ENCODE measurements at regions not wholly inside any gene's neighbourhood (a gene's known extent, or its start where the extent isn't known, plus 50 kb on each side); places are given as distances from the start of the nearest gene placed in this dataset.
"Not testable (repeated sequence)": the region's sequence is repeated elsewhere in the genome, so short reads cannot be mapped to it uniquely, and the experiment has no call there.

DNA sequence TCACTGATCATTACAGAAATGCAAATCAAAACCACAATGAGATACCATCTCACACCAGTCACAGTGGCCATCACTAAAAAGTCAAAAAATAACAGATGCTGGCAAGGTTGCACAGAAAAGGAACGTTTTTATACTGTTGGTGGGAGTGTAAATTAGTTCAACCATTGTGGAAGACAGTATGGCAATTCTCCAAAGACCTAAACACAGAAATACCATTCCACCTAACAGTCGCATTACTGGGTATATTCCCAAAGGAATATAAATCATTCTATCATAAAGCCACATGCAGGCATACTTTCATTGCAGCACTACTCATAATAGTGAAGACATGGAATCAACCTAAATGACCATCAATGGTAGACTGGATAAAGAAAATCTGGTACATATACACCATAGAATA lies 83.2 kb upstream of the ARID5B start:
- H3K36me3 ChIP-seq (ENCODE audit: control insufficient read depth in 1 of 2, insufficient read depth in 2 of 2, low read length in 2 of 2); H3K4me3 ChIP-seq (ENCODE audit: low read depth in 1 of 2, low read length in 2 of 2); H3K9me3 ChIP-seq (ENCODE audit: control insufficient read depth in 1 of 2, low read length in 2 of 2); H3K4me1 ChIP-seq (ENCODE audit: control insufficient read depth in 1 of 2, insufficient read depth in 2 of 2, low read length in 2 of 2); H3K27ac ChIP-seq (ENCODE audit: low read length); H3K27me3 ChIP-seq (ENCODE audit: low read depth, low read length): not testable (repeated sequence)

DNA sequence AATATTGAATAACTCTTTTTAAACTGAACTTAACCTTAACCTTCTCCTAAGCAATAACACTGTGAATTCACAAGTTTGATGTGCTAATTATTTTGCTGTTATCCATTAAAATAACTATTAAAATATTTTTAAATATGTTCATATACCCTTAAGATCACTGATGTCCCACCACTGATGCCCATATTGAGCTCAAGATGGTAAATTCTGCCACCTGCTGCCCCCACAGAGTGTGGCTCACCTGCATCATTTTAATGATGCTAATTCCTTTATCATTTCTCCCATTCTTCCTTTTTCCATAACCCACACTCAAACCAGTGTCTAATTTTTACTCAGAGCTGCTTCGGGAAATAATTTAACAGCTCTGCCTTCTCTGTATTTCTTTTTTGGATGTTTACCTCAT lies 82.3 kb upstream of the ARID5B start:
- Histone ChIP-seq H3K36me3 (ENCODE audit: control insufficient read depth in 1 of 2, insufficient read depth in 2 of 2, low read length in 2 of 2) (no peaks in the 10 kb centered on the region), H3K9me3 (ENCODE audit: control insufficient read depth in 1 of 2, low read length in 2 of 2) (no peaks in the 10 kb centered on the region), H3K27me3 (ENCODE audit: low read depth, low read length) (no peaks in the 10 kb centered on the region), H3K27ac (ENCODE audit: low read length) (no peak overlapping the region), H3K4me1 (ENCODE audit: control insufficient read depth in 1 of 2, insufficient read depth in 2 of 2, low read length in 2 of 2) (no peaks in the 10 kb centered on the region), H3K4me3 (ENCODE audit: low read depth in 1 of 2, low read length in 2 of 2) (no peak overlapping the region)

DNA sequence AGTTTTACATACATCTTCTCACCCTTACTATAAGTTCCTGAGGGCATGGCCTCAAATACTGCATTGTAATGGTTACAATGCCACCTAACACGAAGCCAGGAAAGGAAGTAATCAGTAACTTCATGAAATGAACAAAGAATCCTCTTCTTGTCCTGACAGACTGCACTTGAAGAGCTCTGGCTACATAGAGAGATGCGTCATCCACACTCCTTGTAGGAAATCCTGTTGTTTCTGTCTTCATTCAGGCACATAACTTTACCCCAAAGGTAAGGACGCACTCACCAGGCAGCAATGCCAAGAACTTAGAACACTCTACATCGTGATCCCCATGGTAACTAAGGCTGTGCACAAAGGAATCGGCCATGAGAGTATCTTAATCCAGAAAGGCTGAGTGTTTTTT lies 80.3 kb upstream of the ARID5B start:
- no peak overlapping the region for H3K4me3 ChIP-seq (ENCODE audit: low read depth in 1 of 2, low read length in 2 of 2)
- no peaks in the 10 kb centered on the region for H3K9me3 ChIP-seq (ENCODE audit: control insufficient read depth in 1 of 2, low read length in 2 of 2)
- no peaks in the 10 kb centered on the region for H3K4me1 ChIP-seq (ENCODE audit: control insufficient read depth in 1 of 2, insufficient read depth in 2 of 2, low read length in 2 of 2)
- no peaks in the 10 kb centered on the region for H3K27me3 ChIP-seq (ENCODE audit: low read depth, low read length)
- no peak overlapping the region for H3K27ac ChIP-seq (ENCODE audit: low read length)
- H3K36me3 ChIP-seq (ENCODE audit: control insufficient read depth in 1 of 2, insufficient read depth in 2 of 2, low read length in 2 of 2), result no peaks in the 10 kb centered on the region

DNA sequence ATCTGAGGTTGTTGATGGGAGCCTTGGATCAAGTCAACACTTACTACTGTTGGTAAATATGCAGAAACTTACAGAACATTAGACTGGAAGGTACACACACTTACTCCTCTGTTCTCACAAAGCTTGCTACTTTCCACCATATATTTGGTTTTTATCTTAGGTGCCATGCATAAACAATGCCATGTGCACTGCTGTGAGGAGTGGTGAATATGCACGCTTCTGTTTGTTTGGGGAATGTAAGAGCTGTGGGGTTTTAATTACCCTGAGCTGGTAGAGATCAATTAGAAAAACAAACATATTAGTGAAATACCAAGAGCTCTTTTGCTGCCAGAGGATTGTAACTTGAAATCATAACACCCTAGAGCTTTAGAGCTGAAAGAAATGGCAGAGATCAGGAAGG lies 79.8 kb upstream of the ARID5B start:
- no peak overlapping the region for H3K4me3 ChIP-seq (ENCODE audit: low read depth in 1 of 2, low read length in 2 of 2)
- H3K27me3 ChIP-seq (ENCODE audit: low read depth, low read length), result no peaks in the 10 kb centered on the region
- no peaks in the 10 kb centered on the region for H3K9me3 ChIP-seq (ENCODE audit: control insufficient read depth in 1 of 2, low read length in 2 of 2)
- H3K4me1 ChIP-seq (ENCODE audit: control insufficient read depth in 1 of 2, insufficient read depth in 2 of 2, low read length in 2 of 2), result no peaks in the 10 kb centered on the region
- no peak overlapping the region for H3K27ac ChIP-seq (ENCODE audit: low read length)
- H3K36me3 ChIP-seq (ENCODE audit: control insufficient read depth in 1 of 2, insufficient read depth in 2 of 2, low read length in 2 of 2), result no peaks in the 10 kb centered on the region

DNA sequence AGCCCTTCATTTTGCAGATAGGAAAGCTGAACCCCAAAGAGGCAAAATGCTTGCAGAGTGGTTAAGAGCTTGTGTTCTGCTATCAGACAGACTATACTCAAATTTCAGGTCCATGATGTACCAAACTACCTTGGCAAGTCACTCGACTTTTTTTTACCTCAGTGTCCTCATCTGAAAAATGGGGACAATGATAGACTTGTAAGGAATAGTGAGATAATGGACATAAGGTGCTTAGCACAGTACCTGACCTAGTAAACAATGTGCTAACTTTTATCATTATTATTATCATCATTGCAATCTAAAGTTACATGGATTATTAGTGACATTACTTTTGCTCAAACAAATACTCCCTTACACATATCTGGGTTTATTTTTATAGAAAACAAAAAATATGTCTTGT lies 79.4 kb upstream of the ARID5B start:
- H3K4me1 ChIP-seq (ENCODE audit: control insufficient read depth in 1 of 2, insufficient read depth in 2 of 2, low read length in 2 of 2), result no peaks in the 10 kb centered on the region
- no peaks in the 10 kb centered on the region for H3K27me3 ChIP-seq (ENCODE audit: low read depth, low read length)
- no peaks in the 10 kb centered on the region for H3K36me3 ChIP-seq (ENCODE audit: control insufficient read depth in 1 of 2, insufficient read depth in 2 of 2, low read length in 2 of 2)
- H3K4me3 ChIP-seq (ENCODE audit: low read depth in 1 of 2, low read length in 2 of 2), result no peak overlapping the region
- H3K9me3 ChIP-seq (ENCODE audit: control insufficient read depth in 1 of 2, low read length in 2 of 2), result no peaks in the 10 kb centered on the region
- no peak overlapping the region for H3K27ac ChIP-seq (ENCODE audit: low read length)

DNA sequence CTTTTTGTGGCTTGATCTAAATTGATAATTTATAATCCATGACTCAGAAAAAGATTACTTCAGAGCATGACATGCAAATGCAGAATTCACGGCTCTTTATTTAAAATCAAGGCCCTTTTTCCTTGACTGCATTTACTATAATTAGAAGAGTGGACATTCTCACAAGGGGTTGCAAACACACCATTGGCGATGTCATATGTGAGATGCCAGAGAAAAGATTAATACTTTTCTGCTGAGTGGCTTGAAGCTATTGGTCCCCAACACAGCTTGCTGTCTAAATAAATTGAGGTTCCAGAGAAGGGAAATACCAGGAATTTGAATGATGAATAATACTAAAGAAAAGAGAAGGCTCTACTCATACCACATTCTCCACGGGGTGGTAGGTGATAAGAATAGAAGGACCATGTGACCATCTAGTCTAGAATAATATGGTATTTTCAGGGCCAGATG lies 78.7 kb upstream of the ARID5B start:
- H3K36me3 ChIP-seq (ENCODE audit: control insufficient read depth in 1 of 2, insufficient read depth in 2 of 2, low read length in 2 of 2), result no peaks in the 10 kb centered on the region
- H3K27me3 ChIP-seq (ENCODE audit: low read depth, low read length), result no peaks in the 10 kb centered on the region
- H3K9me3 ChIP-seq (ENCODE audit: control insufficient read depth in 1 of 2, low read length in 2 of 2), result no peaks in the 10 kb centered on the region
- H3K4me1 ChIP-seq (ENCODE audit: control insufficient read depth in 1 of 2, insufficient read depth in 2 of 2, low read length in 2 of 2), result no peaks in the 10 kb centered on the region
- H3K27ac ChIP-seq (ENCODE audit: low read length), result no peak overlapping the region
- H3K4me3 ChIP-seq (ENCODE audit: low read depth in 1 of 2, low read length in 2 of 2), result no peak overlapping the region

DNA sequence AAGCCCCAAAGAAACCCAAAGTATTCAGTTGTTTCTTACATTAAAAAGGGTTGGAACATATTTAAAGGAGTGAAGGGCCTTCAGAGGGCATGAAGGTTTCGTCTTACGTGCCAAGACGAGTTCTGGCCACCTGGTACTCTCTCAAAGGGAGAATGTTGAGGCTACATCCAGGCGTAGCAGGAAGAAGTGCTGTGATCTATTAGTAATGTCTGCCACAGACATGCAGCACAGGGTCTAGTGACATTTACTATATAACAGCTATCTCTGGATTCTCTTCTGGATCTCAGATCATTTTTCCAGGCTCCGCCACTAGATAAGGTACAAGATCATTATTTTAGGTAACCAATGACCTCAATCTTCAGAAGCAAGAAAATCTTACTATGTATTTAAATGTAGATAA lies 76.5 kb upstream of the ARID5B start:
- Histone ChIP-seq H3K9me3 (ENCODE audit: control insufficient read depth in 1 of 2, low read length in 2 of 2) (no peaks in the 10 kb centered on the region), H3K4me1 (ENCODE audit: control insufficient read depth in 1 of 2, insufficient read depth in 2 of 2, low read length in 2 of 2) (no peaks in the 10 kb centered on the region), H3K36me3 (ENCODE audit: control insufficient read depth in 1 of 2, insufficient read depth in 2 of 2, low read length in 2 of 2) (no peaks in the 10 kb centered on the region), H3K27ac (ENCODE audit: low read length) (no peak overlapping the region), H3K4me3 (ENCODE audit: low read depth in 1 of 2, low read length in 2 of 2) (no peak overlapping the region), H3K27me3 (ENCODE audit: low read depth, low read length) (no peaks in the 10 kb centered on the region)

DNA sequence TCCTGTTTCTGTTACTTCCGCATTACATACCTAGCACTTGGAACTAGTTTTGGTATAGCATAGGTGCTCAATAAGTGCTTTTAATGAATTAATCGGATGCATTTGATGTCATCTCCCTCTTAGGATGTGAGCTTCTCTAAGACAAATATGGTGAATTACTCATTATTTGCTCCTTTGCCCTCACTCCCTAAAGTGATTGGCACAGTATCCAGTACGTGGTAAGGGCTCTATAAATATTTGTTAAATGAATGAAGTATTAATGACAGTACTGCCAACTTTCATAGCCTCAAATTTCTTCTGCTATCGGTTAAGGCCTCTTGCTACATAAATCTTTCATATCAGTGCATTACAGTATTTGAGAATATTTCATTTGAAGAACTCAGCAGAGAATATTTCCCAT lies 75.9 kb upstream of the ARID5B start:
- H3K9me3 ChIP-seq (ENCODE audit: control insufficient read depth in 1 of 2, low read length in 2 of 2), result no peaks in the 10 kb centered on the region
- H3K4me3 ChIP-seq (ENCODE audit: low read depth in 1 of 2, low read length in 2 of 2), result no peak overlapping the region
- H3K36me3 ChIP-seq (ENCODE audit: control insufficient read depth in 1 of 2, insufficient read depth in 2 of 2, low read length in 2 of 2), result no peaks in the 10 kb centered on the region
- H3K27ac ChIP-seq (ENCODE audit: low read length), result no peak overlapping the region
- H3K4me1 ChIP-seq (ENCODE audit: control insufficient read depth in 1 of 2, insufficient read depth in 2 of 2, low read length in 2 of 2), result peaks cover 0 to 6% of the 10 kb centered on the region in 2 donors
- no peaks in the 10 kb centered on the region for H3K27me3 ChIP-seq (ENCODE audit: low read depth, low read length)

DNA sequence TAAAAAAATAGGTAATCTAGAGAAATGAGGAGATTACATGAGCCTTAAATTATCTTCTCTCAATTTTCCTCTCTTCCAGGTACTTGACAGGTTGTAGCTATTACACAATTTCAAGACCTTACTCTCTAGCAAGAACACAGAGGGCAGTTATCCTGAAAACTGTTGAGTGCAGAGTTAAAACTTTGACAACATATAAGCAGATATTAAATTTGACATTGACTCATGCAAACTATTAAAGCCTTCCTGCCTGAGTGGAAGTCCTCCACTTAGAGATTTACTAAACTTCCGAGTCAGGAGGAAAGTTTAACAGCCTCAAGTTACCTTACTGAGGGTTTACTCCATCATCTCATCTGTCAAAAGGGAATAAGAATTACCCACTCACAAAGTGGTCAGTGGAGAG lies 73.5 kb upstream of the ARID5B start:
- Histone ChIP-seq H3K4me1 (ENCODE audit: control insufficient read depth in 1 of 2, insufficient read depth in 2 of 2, low read length in 2 of 2) (peaks cover 0 to 6% of the 10 kb centered on the region in 2 donors), H3K4me3 (ENCODE audit: low read depth in 1 of 2, low read length in 2 of 2) (no peak overlapping the region), H3K36me3 (ENCODE audit: control insufficient read depth in 1 of 2, insufficient read depth in 2 of 2, low read length in 2 of 2) (no peaks in the 10 kb centered on the region), H3K27me3 (ENCODE audit: low read depth, low read length) (no peaks in the 10 kb centered on the region), H3K27ac (ENCODE audit: low read length) (no peak overlapping the region), H3K9me3 (ENCODE audit: control insufficient read depth in 1 of 2, low read length in 2 of 2) (no peaks in the 10 kb centered on the region)

DNA sequence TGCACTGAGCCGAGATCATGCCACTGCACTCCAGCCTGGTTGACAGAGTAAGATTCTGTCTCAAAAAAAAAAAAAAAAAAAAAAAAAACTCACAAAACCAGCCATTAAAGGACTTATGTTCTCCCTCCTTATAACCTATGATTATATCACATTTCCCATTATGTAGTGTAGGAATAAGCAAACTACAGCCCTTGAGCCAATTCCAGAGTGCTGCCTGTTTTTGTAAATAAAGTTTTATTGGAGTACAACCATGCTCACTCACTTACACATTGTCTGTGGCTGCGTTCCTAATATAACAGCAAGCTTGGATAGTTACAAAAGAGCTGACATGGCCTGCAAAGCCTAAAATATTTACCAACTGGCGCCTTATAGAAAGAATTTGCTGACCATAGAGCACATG lies 72.7 kb upstream of the ARID5B start:
- H3K27me3 ChIP-seq (ENCODE audit: low read depth, low read length), result no peaks in the 10 kb centered on the region
- H3K4me3 ChIP-seq (ENCODE audit: low read depth in 1 of 2, low read length in 2 of 2), result no peak overlapping the region
- no peak overlapping the region for H3K27ac ChIP-seq (ENCODE audit: low read length)
- no peaks in the 10 kb centered on the region for H3K36me3 ChIP-seq (ENCODE audit: control insufficient read depth in 1 of 2, insufficient read depth in 2 of 2, low read length in 2 of 2)
- no peaks in the 10 kb centered on the region for H3K9me3 ChIP-seq (ENCODE audit: control insufficient read depth in 1 of 2, low read length in 2 of 2)
- H3K4me1 ChIP-seq (ENCODE audit: control insufficient read depth in 1 of 2, insufficient read depth in 2 of 2, low read length in 2 of 2), result peaks cover 0 to 6% of the 10 kb centered on the region in 2 donors

DNA sequence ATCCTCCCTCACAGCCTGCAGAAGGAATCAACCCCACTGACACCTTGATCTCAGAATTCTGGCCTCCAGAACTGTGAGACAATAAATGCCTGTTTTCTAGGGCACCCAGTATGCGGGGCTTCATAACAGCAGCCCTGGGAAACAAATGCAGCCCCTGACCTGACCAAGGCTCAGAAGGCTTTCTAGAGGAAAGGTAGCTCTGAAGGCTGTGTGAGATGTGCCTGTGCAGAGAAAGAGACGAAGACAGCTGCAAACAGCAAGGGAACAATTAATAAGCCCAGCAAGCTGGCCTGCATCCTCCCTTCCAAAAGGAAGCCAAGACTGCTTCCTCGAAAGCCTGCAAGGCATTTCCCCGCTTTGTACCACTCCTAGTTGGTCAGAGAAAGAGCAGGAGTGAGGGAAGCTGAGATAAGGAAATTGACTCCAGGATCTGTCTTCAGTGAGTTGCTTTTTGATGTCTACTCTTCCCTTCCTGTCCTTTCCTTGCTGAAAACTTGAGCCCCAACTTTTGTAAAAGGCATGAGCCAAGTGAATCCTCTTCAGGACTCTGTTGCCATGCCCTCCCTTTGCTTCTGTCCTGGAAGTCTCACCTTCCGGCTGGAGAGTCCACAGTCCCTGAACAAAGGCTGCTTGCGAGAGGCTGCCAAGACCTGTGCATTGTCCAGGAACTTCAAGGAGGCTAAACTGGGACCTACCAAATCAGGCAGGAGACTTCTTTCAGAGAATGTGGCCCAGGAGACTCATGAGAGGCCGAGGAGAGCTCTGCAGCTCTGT lies 71.2 kb upstream of the ARID5B start:
- peaks cover 0 to 13% of the 10 kb centered on the region in 2 donors for H3K4me1 ChIP-seq (ENCODE audit: control insufficient read depth in 1 of 2, insufficient read depth in 2 of 2, low read length in 2 of 2)
- H3K9me3 ChIP-seq (ENCODE audit: control insufficient read depth in 1 of 2, low read length in 2 of 2), result no peaks in the 10 kb centered on the region
- H3K27ac ChIP-seq (ENCODE audit: low read length), result no peak overlapping the region
- H3K4me3 ChIP-seq (ENCODE audit: low read depth in 1 of 2, low read length in 2 of 2), result no peak overlapping the region
- H3K36me3 ChIP-seq (ENCODE audit: control insufficient read depth in 1 of 2, insufficient read depth in 2 of 2, low read length in 2 of 2), result no peaks in the 10 kb centered on the region
- H3K27me3 ChIP-seq (ENCODE audit: low read depth, low read length), result no peaks in the 10 kb centered on the region

DNA sequence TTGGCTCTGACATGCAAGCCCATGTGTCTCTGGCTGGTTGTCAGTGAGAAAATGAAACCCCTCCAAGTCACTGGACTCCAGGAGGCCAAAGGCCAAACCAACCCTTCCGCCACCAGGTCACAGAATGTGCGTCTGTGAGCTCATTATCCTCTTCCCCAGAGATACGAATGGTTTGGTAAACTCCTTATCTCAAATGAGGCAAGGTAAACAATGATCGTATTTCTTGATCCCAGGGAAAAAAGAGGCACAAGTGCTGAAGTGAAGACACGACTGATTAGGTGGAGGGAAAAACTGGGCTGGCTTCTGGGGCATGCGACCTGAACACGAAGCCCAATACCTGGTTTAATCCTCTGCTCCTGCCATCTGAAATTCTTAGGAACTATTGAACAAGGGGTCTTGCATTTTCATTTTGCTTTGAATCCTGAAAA lies 70.6 kb upstream of the ARID5B start:
- H3K27ac ChIP-seq (ENCODE audit: low read length), result no peak overlapping the region
- H3K9me3 ChIP-seq (ENCODE audit: control insufficient read depth in 1 of 2, low read length in 2 of 2), result no peaks in the 10 kb centered on the region
- no peak overlapping the region for H3K4me3 ChIP-seq (ENCODE audit: low read depth in 1 of 2, low read length in 2 of 2)
- no peaks in the 10 kb centered on the region for H3K36me3 ChIP-seq (ENCODE audit: control insufficient read depth in 1 of 2, insufficient read depth in 2 of 2, low read length in 2 of 2)
- no peaks in the 10 kb centered on the region for H3K27me3 ChIP-seq (ENCODE audit: low read depth, low read length)
- H3K4me1 ChIP-seq (ENCODE audit: control insufficient read depth in 1 of 2, insufficient read depth in 2 of 2, low read length in 2 of 2), result peaks cover 1 to 15% of the 10 kb centered on the region in 2 donors
